HL-60 (cell line): ENCODE measurements at regions not wholly inside any gene's neighbourhood (a gene's known extent, or its start where the extent isn't known, plus 50 kb on each side); places are given as distances from the start of the nearest gene placed in this dataset.

Experiments
- DNase-seq, 2 experiments: peaks; one replicate each; pipeline ENCODE4 v3.0.0-alpha.2; 2010 to 2020; ENCODE audit warnings: low read depth in 1 of 2, low spot score in 1 of 2
- H3K27ac ChIP-seq: fragments of 250-450 bp; sonication (Bioruptor Pico); replicated peaks from 2 replicates; pipeline ENCODE4 v1.5.1; 2020; ENCODE audit warnings: mild to moderate bottlenecking, moderate library complexity
- H3K27me3 ChIP-seq: fragments of 250-450 bp; sonication (Bioruptor Pico); 2 replicates; pipeline ENCODE4 v1.5.1; 2021; ENCODE audit warnings: mild to moderate bottlenecking, moderate library complexity; ENCODE audit not compliant: insufficient read depth, poor library complexity, severe bottlenecking
- H3K4me3 ChIP-seq: replicated peaks from 2 replicates; pipeline ENCODE4 v1.5.1; 2011; ENCODE audit warnings: mild to moderate bottlenecking, control low read depth, low read length; ENCODE audit not compliant: insufficient read depth
- GABPA ChIP-seq: IDR thresholded peaks from 2 replicates; pipeline ENCODE4 v1.6.1; 2012; ENCODE audit warnings: low read depth
- POLR2AphosphoS5 ChIP-seq: IDR thresholded peaks from 2 replicates; pipeline ENCODE4 v1.6.1; 2012; ENCODE audit warnings: low read depth
- SPI1 ChIP-seq: IDR thresholded peaks from 2 replicates; pipeline ENCODE4 v1.6.1; 2012; ENCODE audit warnings: low read depth, mild to moderate bottlenecking, borderline replicate concordance
- TF ChIP-seq, protein P1 (sequence below): IDR thresholded peaks from 2 replicates; pipeline ENCODE4 v1.6.1; 2012; ENCODE audit warnings: low read depth; ENCODE audit not compliant: insufficient replicate concordance
- TF ChIP-seq, protein P2 (sequence below): IDR thresholded peaks from one replicate; pipeline ENCODE4 v1.5.1; 2011; ENCODE audit warnings: low read length, control low read depth, inconsistent platforms; ENCODE audit not compliant: insufficient read depth

GRCh38 chr9:84107081-84107480 is 126.5 kb downstream of the RMI1 start:
- H3K4me3 ChIP-seq, result no peak overlapping the region
- H3K27me3 ChIP-seq, result peaks cover 1% of the 10 kb centered on the region
- TF ChIP-seq, protein P1, sequence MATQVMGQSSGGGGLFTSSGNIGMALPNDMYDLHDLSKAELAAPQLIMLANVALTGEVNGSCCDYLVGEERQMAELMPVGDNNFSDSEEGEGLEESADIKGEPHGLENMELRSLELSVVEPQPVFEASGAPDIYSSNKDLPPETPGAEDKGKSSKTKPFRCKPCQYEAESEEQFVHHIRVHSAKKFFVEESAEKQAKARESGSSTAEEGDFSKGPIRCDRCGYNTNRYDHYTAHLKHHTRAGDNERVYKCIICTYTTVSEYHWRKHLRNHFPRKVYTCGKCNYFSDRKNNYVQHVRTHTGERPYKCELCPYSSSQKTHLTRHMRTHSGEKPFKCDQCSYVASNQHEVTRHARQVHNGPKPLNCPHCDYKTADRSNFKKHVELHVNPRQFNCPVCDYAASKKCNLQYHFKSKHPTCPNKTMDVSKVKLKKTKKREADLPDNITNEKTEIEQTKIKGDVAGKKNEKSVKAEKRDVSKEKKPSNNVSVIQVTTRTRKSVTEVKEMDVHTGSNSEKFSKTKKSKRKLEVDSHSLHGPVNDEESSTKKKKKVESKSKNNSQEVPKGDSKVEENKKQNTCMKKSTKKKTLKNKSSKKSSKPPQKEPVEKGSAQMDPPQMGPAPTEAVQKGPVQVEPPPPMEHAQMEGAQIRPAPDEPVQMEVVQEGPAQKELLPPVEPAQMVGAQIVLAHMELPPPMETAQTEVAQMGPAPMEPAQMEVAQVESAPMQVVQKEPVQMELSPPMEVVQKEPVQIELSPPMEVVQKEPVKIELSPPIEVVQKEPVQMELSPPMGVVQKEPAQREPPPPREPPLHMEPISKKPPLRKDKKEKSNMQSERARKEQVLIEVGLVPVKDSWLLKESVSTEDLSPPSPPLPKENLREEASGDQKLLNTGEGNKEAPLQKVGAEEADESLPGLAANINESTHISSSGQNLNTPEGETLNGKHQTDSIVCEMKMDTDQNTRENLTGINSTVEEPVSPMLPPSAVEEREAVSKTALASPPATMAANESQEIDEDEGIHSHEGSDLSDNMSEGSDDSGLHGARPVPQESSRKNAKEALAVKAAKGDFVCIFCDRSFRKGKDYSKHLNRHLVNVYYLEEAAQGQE, result no peak
- TF ChIP-seq, protein P2, sequence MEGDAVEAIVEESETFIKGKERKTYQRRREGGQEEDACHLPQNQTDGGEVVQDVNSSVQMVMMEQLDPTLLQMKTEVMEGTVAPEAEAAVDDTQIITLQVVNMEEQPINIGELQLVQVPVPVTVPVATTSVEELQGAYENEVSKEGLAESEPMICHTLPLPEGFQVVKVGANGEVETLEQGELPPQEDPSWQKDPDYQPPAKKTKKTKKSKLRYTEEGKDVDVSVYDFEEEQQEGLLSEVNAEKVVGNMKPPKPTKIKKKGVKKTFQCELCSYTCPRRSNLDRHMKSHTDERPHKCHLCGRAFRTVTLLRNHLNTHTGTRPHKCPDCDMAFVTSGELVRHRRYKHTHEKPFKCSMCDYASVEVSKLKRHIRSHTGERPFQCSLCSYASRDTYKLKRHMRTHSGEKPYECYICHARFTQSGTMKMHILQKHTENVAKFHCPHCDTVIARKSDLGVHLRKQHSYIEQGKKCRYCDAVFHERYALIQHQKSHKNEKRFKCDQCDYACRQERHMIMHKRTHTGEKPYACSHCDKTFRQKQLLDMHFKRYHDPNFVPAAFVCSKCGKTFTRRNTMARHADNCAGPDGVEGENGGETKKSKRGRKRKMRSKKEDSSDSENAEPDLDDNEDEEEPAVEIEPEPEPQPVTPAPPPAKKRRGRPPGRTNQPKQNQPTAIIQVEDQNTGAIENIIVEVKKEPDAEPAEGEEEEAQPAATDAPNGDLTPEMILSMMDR, result no peak
- TF ChIP-seq POLR2AphosphoS5 (no peak), SPI1 (no peak), GABPA (no peak)
- DNase-seq, result no peak
- no peak overlapping the region for H3K27ac ChIP-seq

GRCh38 chr9:84107995-84108394 is 127.4 kb downstream of the RMI1 start:
- H3K27ac ChIP-seq, result no peak overlapping the region
- no peaks in the 10 kb centered on the region for H3K27me3 ChIP-seq
- H3K4me3 ChIP-seq, result no peak overlapping the region
- no peak for TF ChIP-seq SPI1
- no peak for TF ChIP-seq GABPA
- TF ChIP-seq, protein P2, result no peak
- TF ChIP-seq, protein P1, result no peak
- no peak for TF ChIP-seq POLR2AphosphoS5
- no peak for DNase-seq

- Histone ChIP-seq H3K4me3 (no peak overlapping the region), H3K27me3 (no peaks in the 10 kb centered on the region), H3K27ac (no peak overlapping the region)
- TF ChIP-seq SPI1 (no peak), GABPA (no peak)
- TF ChIP-seq, protein P2, result no peak
- no peak for DNase-seq
These were observed 131.1 kb downstream of the RMI1 start for GRCh38 chr9:84111726-84112125.

DNA sequence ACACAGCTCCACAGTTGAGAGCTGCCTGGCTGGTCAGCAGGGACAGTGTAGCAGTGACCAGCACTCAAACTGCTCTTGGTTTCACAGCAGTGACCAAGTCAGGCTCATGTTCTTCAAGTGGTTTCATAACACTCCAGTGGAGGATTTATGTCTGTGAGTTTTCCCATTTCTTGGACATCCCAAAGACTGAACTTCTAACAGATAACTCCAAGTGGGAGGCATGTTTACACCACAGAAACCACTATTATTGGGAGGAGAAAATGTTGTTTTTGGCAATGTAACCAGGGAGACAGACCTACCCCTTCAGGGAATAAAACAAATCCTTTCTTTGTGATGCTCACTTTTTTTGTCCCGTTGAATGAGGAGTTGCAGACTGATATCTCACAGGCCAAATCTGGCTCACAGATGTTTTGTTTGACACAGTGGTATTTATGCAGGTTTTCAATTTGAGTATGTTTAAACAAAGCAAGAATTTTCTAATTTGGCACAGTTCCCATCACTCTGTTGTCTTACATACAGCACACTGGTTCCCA is 141.5 kb downstream of the RMI1 start:
- H3K4me3 ChIP-seq, result no peak overlapping the region
- no peak for DNase-seq
- H3K27ac ChIP-seq, result no peak overlapping the region
- TF ChIP-seq SPI1 (no peak), POLR2AphosphoS5 (no peak), GABPA (no peak)
- TF ChIP-seq, protein P2, result no peak
- TF ChIP-seq, protein P1, result no peak
- no peaks in the 10 kb centered on the region for H3K27me3 ChIP-seq
